ENCODE measurements at regions not wholly inside any gene's neighbourhood (a gene's known extent, or its start where the extent isn't known, plus 50 kb on each side); places are given as distances from the start of the nearest gene placed in this dataset.

DNA sequence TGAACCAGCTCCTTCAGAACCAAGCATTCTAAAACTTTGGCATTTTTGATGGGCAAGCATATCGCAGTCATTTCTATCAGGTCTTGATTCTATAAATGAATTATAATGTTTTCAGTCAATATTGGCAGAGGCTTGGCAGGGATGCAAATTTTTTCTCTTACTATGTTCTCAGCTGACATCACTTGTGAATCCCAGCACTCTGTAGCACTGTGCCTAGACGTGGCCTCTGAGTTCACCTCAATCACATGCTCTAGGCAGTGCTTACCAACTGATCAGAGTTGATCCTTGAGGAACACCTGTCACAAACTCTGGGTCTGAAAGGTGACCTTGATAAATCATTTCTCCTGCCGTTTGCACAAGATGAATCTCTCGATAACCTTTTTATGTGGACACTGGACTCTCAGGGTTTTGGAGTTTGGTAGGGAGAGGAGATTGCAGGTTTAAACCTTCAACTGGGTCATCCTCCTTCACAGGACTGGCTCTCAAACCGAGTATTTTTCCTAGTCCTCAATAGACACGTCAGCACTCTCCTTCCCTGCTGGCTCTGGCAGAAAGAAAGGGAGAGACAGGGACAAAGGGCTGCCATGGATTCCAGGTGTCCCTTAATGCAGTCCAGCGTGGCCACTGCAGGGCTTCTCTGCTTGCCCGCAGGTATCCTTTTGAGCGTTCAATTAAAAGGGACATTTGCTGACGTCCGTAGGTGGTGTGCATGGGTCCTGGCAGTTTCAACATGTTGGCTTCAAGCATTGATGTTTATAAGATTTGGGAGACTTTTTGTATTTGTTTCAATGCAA lies 222.3 kb upstream of the CMC1 start:
- Mint-ChIP-seq H3K4me3 (no peak overlapping the region), H3K27ac (no peak overlapping the region)
- no peak overlapping the region for H3K27ac ChIP-seq

DNA sequence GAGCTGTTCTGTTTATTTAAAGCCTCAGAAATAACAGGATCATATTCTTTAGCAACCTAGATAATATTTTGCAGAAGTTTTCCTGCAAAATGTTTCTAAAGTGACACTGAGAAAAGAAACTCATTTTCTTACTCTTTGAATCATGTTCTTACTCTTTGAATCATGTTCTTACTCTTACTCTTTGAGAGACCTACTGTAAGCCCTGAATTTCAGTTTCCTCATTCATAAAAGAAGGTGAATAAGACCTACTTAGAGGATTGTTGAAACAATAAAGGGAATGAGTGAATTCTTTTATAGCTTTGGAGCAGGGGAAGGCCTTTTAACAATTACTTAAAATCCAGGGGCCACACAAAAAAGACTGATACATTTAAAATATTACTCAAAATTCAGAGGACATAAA lies 221.7 kb upstream of the CMC1 start:
- no peaks in the 10 kb centered on the region for H3K27me3 Mint-ChIP-seq (ENCODE audit: insufficient read depth, low read depth)
- no peak for TF ChIP-seq EZH2phosphoT487 (IDR thresholded peaks at IDR 0.05)
- TF ChIP-seq EZH2 (IDR thresholded peaks at IDR 0.05) = no peak
- TF ChIP-seq, protein P1, sequence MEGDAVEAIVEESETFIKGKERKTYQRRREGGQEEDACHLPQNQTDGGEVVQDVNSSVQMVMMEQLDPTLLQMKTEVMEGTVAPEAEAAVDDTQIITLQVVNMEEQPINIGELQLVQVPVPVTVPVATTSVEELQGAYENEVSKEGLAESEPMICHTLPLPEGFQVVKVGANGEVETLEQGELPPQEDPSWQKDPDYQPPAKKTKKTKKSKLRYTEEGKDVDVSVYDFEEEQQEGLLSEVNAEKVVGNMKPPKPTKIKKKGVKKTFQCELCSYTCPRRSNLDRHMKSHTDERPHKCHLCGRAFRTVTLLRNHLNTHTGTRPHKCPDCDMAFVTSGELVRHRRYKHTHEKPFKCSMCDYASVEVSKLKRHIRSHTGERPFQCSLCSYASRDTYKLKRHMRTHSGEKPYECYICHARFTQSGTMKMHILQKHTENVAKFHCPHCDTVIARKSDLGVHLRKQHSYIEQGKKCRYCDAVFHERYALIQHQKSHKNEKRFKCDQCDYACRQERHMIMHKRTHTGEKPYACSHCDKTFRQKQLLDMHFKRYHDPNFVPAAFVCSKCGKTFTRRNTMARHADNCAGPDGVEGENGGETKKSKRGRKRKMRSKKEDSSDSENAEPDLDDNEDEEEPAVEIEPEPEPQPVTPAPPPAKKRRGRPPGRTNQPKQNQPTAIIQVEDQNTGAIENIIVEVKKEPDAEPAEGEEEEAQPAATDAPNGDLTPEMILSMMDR (IDR thresholded peaks at IDR 0.05) = no peak
- Histone ChIP-seq H3K4me1 (peaks cover 10% of the 10 kb centered on the region), H3K27me3 (no peaks in the 10 kb centered on the region), H3K9me3 (ENCODE audit: low read depth) (no peaks in the 10 kb centered on the region), H3K79me2 (ENCODE audit: low read depth) (no peaks in the 10 kb centered on the region), H3K9ac (no peak overlapping the region), H3K36me3 (no peaks in the 10 kb centered on the region), H3K4me3 (no peak overlapping the region), H4K20me1 (ENCODE audit: low read depth) (no peaks in the 10 kb centered on the region), H3K4me2 (peak overlapping the region; percentile 16), H3F3A (ENCODE audit: low read depth) (no peaks in the 10 kb centered on the region), H2AFZ (replicated peaks) (no peak overlapping the region), H3K27ac (no peak overlapping the region)
- H3K4me1 Mint-ChIP-seq = peaks cover 5% of the 10 kb centered on the region
- H3K36me3 Mint-ChIP-seq = peaks cover 2% of the 10 kb centered on the region
- no peak for DNase-seq (ENCODE audit: low spot score)
- no peak overlapping the region for H3K4me3 Mint-ChIP-seq
- H3K9me3 Mint-ChIP-seq = peaks cover 4% of the 10 kb centered on the region
- no peak overlapping the region for H3K27ac Mint-ChIP-seq

More for the DNA sequence above, 222.3 kb upstream of the CMC1 start:
- Histone ChIP-seq H3F3A (ENCODE audit: low read depth) (no peaks in the 10 kb centered on the region), H3K9me3 (ENCODE audit: low read depth) (no peaks in the 10 kb centered on the region), H3K9ac (no peak overlapping the region), H3K4me2 (peak overlapping the region; percentile 16), H4K20me1 (ENCODE audit: low read depth) (no peaks in the 10 kb centered on the region), H2AFZ (replicated peaks) (peak overlapping the region; percentile 12), H3K36me3 (no peaks in the 10 kb centered on the region), H3K27me3 (no peaks in the 10 kb centered on the region), H3K4me1 (peaks cover 10% of the 10 kb centered on the region), H3K4me3 (no peak overlapping the region), H3K79me2 (ENCODE audit: low read depth) (no peaks in the 10 kb centered on the region)
- Mint-ChIP-seq H3K4me1 (peaks cover 5% of the 10 kb centered on the region), H3K9me3 (peaks cover 4% of the 10 kb centered on the region), H3K36me3 (peaks cover 2% of the 10 kb centered on the region), H3K27me3 (ENCODE audit: insufficient read depth, low read depth) (no peaks in the 10 kb centered on the region)
- peak; percentile 29 for DNase-seq (ENCODE audit: low spot score)
- TF ChIP-seq, protein P1 (IDR thresholded peaks at IDR 0.05) = no peak
- TF ChIP-seq EZH2 (IDR thresholded peaks at IDR 0.05) (no peak), EZH2phosphoT487 (IDR thresholded peaks at IDR 0.05) (no peak)

DNA sequence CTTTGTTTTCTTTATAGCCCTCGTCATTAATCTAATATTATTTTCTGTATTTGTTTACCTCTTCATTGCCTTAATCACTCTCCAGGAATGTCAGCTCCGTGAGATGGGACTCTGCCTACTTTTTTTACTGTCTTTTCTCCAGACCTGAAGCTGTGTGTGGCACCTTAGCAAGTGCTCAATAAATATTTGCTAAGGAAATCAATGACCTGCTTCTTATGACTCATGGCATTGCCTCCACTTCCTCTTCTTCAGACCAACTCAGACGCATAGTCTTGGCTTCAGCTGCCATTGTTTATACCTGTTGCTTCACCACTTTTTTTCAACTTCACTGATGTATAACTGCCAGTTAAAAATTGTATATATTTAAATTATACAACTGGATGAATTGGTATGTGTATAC lies 218.5 kb upstream of the CMC1 start:
- no peaks in the 10 kb centered on the region for H3F3A ChIP-seq (ENCODE audit: low read depth)
- Mint-ChIP-seq H3K27me3 (ENCODE audit: insufficient read depth, low read depth) (no peaks in the 10 kb centered on the region), H3K27ac (no peak overlapping the region), H3K4me1 (no peaks in the 10 kb centered on the region), H3K36me3 (peaks cover 2% of the 10 kb centered on the region), H3K4me3 (no peak overlapping the region), H3K9me3 (peaks cover 8% of the 10 kb centered on the region)
- no peak for TF ChIP-seq EZH2 (IDR thresholded peaks at IDR 0.05)
- no peak for TF ChIP-seq EZH2phosphoT487 (IDR thresholded peaks at IDR 0.05)
- TF ChIP-seq, protein P1 (IDR thresholded peaks at IDR 0.05) = no peak
- H3K27ac ChIP-seq = no peak overlapping the region
- H3K27me3 ChIP-seq = no peaks in the 10 kb centered on the region
- DNase-seq (ENCODE audit: low spot score) = no peak
- peaks cover 10% of the 10 kb centered on the region for H3K4me1 ChIP-seq
- no peak overlapping the region for H3K4me2 ChIP-seq
- no peaks in the 10 kb centered on the region for H3K36me3 ChIP-seq
- no peak overlapping the region for H2AFZ ChIP-seq (replicated peaks)
- no peaks in the 10 kb centered on the region for H4K20me1 ChIP-seq (ENCODE audit: low read depth)
- H3K4me3 ChIP-seq = no peak overlapping the region
- H3K9ac ChIP-seq = no peak overlapping the region
- H3K79me2 ChIP-seq (ENCODE audit: low read depth) = no peaks in the 10 kb centered on the region
- no peaks in the 10 kb centered on the region for H3K9me3 ChIP-seq (ENCODE audit: low read depth)
